GM12874 (cell line): ENCODE measurements at regions not wholly inside any gene's neighbourhood (a gene's known extent, or its start where the extent isn't known, plus 50 kb on each side); places are given as distances from the start of the nearest gene placed in this dataset.

Source experiments
- CTCF ChIP-seq: IDR thresholded peaks from 2 replicates; pipeline ENCODE4 v1.5.1; 2011; ENCODE audit warnings: low read depth, mild to moderate bottlenecking, control low read depth, low read length, moderate library complexity; ENCODE audit not compliant: insufficient read depth

- TF ChIP-seq CTCF, result no peak
Observed at GRCh38 chr12:116672010-116672409, 65.9 kb downstream of the SPRING1 start.

- no peak for TF ChIP-seq CTCF
Observed at GRCh38 chr12:116670859-116671258, 67.0 kb downstream of the SPRING1 start.

GRCh38 chr12:116667752-116668151 lies 70.1 kb downstream of the SPRING1 start:
- no peak for TF ChIP-seq CTCF

- TF ChIP-seq CTCF, result no peak
Observed at GRCh38 chr12:116666305-116666673, 71.6 kb downstream of the SPRING1 start.

GRCh38 chr12:116665666-116666304 lies 72.1 kb downstream of the SPRING1 start:
- TF ChIP-seq CTCF, result no peak

- no peak for TF ChIP-seq CTCF
Observed at GRCh38 chr12:116664085-116664484, 73.8 kb downstream of the SPRING1 start.

GRCh38 chr12:116662612-116663144 lies 75.2 kb downstream of the SPRING1 start:
- no peak for TF ChIP-seq CTCF
